Midbrain (tissue), 1 donor: ENCODE measurements at regions not wholly inside any gene's neighbourhood (a gene's known extent, or its start where the extent isn't known, plus 50 kb on each side); places are given as distances from the start of the nearest gene placed in this dataset.

Experiments
- DNase-seq: peaks from one replicate; lab custom pipeline; 2025; lab: John Stamatoyannopoulos, UW

GRCh38 chr12:93154753-93155480 lies 222.8 kb upstream of the NUDT4 start:
- no peak for DNase-seq

GRCh38 chr12:93156086-93156716 lies 221.5 kb upstream of the NUDT4 start:
- DNase-seq = peak; percentile 46

DNA sequence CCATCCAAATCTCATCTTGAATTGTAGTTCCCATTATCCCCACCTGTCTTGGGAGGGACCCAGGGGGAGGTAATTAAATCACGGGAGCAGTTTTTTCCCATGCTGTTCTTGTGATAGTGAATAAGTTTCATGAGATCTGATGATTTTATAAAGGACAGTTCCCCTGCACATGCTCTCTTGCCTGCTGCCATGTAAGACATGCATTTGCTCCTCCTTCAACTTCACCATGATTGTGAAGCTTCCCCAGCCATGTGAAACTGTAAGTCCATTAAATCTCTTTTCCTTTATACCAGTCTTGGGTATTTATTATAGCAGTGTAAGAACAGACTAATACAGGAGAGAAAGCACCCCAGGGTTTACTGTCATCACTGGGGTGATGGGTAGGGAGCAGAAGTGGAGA lies 220.4 kb upstream of the NUDT4 start:
- no peak for DNase-seq

DNA sequence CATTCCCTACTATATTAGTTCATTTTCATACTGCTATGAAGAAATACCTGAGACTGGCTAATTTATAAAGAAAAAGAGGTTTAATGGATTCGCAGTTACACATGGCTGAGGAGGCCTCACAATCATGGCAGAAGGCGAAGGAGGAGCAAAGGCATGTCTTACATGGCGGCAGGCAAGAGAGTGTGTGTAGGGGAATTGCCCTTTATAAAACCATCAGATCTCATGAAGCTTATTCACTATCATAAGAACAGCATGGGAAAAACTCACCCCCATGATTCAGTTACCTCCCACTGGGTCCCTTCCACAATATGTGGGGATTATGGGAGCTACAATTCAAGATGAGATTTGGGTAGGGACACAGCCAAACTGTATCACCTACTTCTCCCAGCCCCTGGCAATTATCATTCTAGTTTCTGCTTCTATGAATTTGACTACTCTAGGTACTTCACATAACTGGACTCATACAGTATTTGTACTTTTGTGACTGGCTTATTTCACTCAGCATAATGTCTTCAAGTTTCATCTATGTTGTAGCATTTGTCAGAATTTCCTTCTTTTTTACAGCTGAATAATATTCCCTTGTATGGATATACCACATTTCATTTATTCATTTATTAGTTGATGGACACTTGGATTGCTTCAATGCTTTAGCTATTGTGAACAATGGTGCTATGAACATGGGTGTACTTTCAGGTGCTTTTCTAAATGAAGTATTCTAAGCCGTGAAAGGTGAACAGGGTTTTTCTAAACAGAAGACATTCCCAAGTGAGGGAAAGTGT lies 219.5 kb upstream of the NUDT4 start:
- no peak for DNase-seq

- DNase-seq = no peak
Measured at GRCh38 chr12:93163260-93164036, 214.3 kb upstream of the NUDT4 start.

- DNase-seq = no peak
Measured at GRCh38 chr12:93164103-93164880, 213.4 kb upstream of the NUDT4 start.

- DNase-seq = no peak
Measured at GRCh38 chr12:93165384-93165932, 212.3 kb upstream of the NUDT4 start.

- no peak for DNase-seq
Measured at GRCh38 chr12:93166541-93167307, 211.0 kb upstream of the NUDT4 start.

GRCh38 chr12:93167331-93167730 lies 210.4 kb upstream of the NUDT4 start:
- no peak for DNase-seq

- DNase-seq = peak; percentile 57
Measured at GRCh38 chr12:93167841-93168492, 209.8 kb upstream of the NUDT4 start.

- DNase-seq = no peak
Measured at GRCh38 chr12:93168751-93169150, 209.0 kb upstream of the NUDT4 start.

DNA sequence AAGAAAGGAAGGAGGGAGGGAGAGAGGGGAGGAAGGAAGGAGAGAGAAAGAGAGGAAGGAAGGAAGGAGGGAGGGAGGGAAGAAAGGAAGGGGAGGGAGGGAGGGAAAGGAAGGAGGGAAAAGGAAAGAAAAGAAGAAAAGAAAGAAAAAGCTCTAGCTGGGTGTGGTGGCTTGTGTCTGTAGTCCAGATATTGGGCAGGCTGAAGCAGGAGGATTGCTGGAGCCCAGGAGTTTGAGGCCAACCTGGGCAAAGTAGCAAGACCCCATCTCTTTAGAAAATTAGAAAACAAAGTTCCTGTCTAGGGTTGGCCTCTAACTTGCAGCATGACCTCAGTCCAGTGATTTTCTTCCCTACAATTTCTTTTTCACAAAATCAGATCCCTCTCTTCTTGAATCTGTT lies 208.2 kb upstream of the NUDT4 start:
- DNase-seq = no peak

DNA sequence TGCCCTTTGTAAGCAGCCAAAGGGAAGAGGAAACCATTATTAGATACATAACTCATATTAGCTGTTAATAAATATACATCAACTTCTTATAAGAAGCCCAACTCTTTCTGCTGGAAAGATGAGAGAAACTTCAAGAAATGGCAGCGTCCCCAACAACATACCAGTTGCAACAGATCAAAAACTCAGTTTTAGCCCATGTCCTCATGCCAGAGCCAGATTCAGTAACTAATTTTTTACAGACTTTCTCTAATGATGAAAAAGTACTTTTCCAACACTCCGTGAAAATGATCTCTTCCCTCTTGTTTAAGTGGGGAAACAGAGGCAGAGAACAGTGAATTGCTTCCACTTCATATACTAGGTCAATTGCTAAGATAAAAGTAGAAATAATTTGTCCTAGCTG lies 206.8 kb upstream of the NUDT4 start:
- DNase-seq = no peak

DNA sequence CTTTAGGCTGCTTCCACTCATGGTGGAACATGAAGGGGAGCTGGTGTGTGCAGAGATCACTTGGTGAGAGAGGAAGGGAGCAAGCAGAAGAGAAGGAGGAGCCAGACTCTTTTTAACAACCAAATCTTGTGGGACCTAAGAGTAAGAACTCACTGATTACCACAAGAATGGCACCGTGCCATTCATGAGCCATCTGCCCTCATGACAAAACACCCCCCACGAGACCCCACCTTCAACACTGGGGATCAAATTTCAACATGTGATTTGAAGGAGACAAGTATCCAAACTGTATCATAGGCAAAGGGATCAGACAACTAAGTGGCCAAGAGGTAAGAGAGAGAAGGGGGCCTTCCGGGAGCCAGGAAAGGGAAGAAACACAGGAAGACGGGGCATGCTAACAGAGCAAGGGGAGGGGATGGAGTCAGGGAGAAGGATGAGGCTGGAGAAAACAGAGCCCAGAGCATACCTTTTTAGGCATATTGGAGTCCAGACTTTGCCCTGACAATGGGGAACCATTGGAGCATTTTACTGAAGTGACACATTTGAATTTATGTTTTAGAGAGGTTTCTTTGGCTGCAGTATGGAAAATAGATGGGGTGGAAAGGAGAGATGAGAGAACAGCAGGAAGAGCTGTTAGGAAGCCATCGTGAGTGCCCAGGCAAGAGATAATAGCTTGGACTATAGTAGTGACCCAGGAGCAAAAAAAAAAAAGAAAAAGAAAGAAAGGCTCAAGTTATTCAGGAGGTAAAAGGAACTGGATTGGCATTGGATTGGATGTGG lies 204.4 kb upstream of the NUDT4 start:
- no peak for DNase-seq

GRCh38 chr12:93174048-93174447 lies 203.7 kb upstream of the NUDT4 start:
- DNase-seq = no peak

DNA sequence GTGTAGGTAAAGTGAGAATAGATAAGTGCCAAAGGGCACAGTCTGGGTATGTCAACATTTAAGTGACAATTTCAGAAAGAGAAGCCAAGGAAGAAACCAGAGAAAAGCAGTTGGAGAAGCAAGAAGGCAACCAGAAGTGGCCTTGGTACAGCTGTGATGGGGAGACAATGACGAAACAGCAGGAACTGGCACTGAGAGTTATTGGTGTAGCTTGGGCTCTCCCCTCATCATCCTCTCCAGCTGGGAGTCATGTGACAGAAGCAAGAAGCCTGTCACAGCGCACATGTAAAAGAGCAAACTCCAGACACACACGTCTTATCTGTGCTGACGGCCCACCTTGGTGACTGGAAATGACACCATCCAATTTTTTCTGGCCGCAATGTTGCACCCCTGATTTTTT lies 203.3 kb upstream of the NUDT4 start:
- DNase-seq = no peak

DNA sequence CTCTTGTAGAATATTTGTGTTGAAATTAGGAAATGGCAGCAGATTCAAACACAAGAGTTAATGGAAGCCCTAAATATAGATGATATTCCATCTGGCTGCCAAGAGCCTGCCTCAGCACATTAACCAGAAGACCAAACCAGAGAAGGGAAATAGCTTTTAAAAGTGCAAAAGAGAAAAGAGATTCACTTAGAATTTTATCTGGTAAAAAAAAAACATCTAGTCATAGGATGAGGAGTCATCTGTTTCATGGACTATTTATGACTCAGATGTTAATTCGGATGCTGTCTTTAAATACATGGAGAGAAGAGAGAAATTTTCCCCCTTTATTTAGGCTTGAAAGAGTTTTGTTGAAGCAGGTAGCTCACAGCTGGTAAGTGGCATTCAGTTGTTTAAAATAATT lies 201.6 kb upstream of the NUDT4 start:
- DNase-seq = no peak

GRCh38 chr12:93176610-93177126 lies 201.1 kb upstream of the NUDT4 start:
- DNase-seq = no peak
